ENCODE measurements at regions not wholly inside any gene's neighbourhood (a gene's known extent, or its start where the extent isn't known, plus 50 kb on each side); places are given as distances from the start of the nearest gene placed in this dataset.

- no peak for DNase-seq (ENCODE audit: low spot score)
These were observed 179.4 kb downstream of the ACTL7B start for GRCh38 chr9:108676355-108676754.

DNA sequence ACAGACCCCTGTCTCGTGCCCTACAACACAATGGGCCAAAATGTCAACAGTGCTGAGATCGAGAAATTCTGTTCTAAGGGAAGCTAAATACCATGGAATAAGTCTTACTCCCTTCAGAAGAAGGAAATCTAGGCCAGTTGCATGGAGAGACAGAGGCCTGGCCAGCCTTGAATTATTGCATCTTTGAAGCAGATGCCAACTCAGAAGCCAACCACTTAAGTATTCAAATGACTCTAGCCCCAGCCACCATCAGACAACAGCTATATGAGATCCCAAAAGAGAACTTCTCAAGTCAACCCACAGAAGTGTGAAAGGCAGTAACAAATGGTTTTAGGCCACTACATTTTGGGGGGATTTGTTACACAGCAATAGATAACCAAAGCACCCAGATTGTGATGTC, 180.1 kb downstream of the ACTL7B start:
- DNase-seq (ENCODE audit: low spot score) = no peak

DNA sequence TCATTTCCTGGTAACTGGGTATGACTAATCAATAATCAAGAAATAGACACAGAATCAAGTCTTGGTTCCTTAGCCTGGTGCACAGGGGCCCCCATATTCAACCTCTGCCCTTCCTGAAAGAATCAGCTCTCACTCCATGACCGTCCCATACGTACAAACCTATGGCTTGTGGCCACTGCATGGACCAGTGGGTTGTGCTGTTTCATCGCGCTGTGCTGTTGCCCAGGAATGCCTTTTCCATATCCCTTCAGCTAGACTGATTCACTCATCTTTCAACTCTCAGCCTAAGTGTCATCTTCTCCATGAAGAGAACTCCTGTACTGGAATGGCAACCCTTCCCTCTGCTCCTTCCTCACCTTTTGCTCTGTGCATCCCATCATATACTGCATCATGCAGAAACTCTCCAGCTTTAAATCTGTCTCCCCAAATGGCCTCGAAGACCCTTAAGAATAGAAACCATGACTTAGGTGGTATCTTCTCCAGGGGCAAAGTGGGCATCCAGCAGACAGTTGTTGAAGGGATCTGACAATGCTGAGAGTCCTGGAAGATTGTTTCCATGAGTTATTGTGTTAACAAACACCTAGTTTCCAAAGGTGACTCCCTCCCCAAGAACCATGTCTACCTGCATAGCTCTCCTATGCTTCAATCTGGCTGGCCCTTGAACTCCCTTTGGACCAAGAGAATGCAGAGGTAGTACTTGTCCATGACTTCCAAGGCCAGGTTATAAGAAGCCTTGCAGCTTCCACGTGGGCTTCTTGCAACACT, 180.8 kb downstream of the ACTL7B start:
- DNase-seq (ENCODE audit: low spot score) = no peak

DNA sequence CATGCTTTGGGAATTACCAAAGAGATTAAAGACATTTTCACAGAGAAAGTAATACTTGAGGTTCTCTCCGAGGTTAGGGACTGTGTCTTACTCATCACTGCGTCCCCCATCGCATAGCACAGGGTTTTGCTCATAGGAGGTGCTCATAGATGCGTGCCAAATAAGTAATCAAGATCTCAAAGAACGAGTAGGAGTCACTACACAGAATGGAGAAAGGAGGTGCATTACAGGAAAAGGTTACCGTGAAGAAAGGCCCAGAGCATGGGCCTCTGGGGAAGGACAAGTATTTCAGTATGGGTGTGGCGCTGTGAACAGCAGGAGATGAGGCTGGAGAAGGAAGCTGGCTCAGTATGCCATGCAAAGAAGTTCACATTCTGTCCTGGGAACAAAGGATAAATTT, 182.4 kb downstream of the ACTL7B start:
- DNase-seq (ENCODE audit: low spot score) = no peak

GRCh38 chr9:108672475-108673190, 183.2 kb downstream of the ACTL7B start:
- no peak for DNase-seq (ENCODE audit: low spot score)

- DNase-seq (ENCODE audit: low spot score) = no peak
These were observed 184.0 kb downstream of the ACTL7B start for GRCh38 chr9:108671794-108672193.

- DNase-seq (ENCODE audit: low spot score) = no peak
These were observed 184.6 kb downstream of the ACTL7B start for GRCh38 chr9:108671176-108671575.

DNA sequence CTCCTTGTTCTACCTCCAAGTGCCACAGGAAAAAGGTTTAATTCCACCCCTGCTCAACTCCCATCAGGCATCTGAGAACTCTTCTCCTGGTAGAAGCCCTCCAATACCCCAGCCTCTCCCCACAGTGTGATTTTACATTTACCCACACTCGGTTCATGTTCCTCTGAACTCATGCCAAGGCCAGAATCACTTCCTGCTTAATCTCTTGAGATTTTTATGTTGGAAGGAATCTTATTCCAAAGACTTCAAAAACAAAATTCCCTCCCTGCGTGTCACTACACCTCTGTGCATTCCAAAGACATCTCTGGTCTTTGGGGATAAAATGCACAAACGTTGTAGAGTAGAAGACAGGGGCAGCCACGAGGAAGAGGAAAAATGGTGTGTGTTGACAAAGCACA, 186.8 kb downstream of the ACTL7B start:
- peak; percentile 37 for DNase-seq (ENCODE audit: low spot score)

- DNase-seq (ENCODE audit: low spot score) = no peak
These were observed 187.4 kb downstream of the ACTL7B start for GRCh38 chr9:108668191-108668937.

DNA sequence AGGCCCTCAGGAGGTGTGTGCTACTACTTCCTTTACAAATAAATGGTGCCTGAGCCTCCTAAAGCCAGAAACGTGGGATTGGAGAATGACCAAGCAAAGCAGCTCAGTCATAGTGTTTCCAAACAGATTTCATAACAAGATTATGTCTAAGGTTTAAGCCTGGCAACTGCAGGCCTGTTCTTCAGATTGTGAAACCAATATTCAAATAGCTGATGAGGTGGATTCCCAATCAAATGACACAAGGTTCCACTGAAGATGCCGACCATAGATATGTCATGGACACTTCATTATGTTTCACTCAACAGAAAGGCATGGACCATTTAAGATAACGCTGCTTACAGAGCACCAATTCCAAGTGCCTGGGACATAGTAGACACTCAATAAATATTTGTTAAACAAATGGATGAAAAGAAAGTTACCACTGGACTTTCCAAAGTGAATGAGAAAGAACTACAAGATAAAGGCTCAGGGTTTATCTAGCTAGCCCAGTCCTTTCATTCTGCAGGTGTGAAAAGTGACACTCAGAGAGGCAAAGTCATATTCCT, 189.5 kb downstream of the ACTL7B start:
- DNase-seq (ENCODE audit: low spot score) = no peak

DNA sequence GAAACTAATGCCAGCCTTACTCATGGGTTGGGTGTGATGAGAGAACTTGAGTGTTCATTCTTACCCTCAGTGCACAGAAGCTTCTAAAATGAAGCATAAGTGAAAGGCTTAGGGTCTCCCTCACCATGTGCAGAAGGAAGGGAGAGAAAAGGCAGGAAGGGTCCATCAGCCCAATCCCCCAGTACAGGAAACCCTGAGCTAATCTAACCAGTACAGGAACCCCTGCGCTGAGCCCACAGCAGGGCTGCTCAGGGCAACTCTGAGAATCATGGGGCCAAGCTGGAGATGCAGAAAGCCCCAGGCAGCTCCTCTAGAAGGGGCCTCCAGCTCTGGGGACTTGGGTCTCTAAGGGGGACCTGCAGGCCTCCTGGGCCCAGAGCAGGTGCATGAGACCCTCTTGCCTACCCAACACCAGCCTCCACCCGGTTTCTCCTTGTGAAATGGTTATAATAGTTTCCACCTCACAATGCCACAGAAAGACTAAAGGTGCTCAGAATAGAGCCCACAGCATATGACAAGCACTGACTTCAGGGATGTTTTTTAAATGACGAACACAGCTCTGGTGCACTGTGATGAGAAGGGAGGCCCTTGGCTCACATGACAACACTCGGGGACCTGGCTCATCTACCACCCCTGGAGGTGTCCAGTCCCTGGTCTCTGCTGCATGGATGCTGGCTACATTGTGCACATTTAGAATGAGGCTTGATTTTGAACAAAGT, 190.1 kb downstream of the ACTL7B start:
- DNase-seq (ENCODE audit: low spot score) = no peak

DNA sequence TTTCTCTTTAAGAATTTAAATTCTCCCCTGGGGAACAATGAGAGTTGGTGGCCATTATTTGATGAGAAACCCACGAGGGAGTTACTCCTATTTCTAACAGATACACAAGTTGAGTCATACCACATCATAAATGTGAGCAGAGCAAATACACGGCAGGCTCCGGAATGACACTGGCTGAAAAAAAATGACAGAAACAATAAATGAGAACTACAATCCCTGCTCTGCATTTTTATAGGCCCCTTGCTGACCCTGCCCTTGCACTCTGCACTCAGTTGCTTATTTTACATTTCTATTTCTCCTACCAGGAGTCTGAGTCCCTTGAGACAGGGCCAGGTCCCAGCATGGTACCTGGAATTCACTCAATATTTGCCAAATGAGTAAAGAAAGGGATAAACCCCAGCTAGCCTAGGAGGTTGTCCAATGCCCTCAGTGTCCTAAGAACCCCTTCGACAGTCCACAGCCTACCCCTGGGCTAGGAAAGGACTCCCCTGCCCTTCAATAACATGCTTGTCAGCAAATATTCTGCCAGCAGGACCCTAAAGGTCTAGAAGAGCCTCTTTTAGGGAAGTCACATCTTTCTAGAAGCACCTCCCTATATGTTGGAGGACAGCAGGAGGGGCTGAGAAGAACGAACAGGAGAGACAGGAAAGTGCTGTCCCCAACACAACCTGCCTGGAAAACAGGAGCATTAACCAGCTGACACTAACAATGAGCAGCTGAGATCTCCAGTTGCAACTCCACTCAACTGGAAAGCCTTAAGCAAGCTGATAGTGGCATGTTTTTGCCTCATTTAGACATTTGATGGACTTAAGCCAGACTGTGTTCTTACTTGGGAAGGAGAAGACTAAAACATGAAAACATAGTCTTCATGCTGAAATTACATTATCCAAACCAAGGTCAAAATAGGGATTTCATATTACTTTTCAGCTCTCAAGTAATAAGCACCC, 191.2 kb downstream of the ACTL7B start:
- peak; percentile 86 for DNase-seq (ENCODE audit: low spot score)

GRCh38 chr9:108663422-108663821, 192.4 kb downstream of the ACTL7B start:
- no peak for DNase-seq (ENCODE audit: low spot score)

DNA sequence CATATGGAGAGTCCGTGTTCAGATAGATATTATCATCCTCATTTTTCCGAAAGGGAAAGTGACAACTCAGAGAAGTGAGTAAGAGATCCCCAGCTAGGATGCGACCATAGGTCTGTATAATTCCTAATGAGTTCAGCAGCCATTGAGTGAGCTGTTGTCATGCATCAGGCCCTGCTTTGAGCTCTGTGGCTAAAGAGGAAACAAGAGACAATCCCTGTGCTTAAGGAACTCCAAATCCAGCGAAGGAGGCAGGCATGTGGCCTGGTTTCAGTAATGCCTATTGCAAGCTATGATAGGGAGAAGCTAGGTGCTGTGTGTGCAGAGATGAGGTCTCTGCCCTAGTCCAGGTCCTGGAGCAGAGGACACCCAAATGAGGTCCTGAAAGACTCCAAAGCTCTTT, 192.8 kb downstream of the ACTL7B start:
- DNase-seq (ENCODE audit: low spot score) = no peak

GRCh38 chr9:108662091-108662875, 193.5 kb downstream of the ACTL7B start:
- no peak for DNase-seq (ENCODE audit: low spot score)

- no peak for DNase-seq (ENCODE audit: low spot score)
These were observed 199.2 kb downstream of the ACTL7B start for GRCh38 chr9:108656566-108656965.

DNA sequence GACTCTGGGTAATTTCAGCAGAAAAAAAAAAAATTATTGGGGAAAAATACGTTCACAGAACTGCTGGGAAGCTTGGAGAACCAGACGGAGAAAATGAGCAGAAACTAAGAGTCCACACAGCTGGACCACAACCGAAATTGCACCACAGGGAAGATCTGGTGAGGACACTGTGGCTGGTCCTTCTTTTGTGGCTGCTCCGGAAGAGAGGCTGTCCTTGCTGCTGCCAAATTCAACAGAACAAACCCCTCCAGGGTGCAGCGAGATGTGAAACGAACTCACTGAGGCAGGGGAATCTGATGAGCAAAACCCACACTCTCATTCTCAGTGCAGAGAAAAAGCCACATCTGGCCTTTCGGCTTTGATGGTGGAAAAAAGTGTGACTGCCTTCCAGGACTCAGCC, 200.0 kb downstream of the ACTL7B start:
- no peak for DNase-seq (ENCODE audit: low spot score)

DNA sequence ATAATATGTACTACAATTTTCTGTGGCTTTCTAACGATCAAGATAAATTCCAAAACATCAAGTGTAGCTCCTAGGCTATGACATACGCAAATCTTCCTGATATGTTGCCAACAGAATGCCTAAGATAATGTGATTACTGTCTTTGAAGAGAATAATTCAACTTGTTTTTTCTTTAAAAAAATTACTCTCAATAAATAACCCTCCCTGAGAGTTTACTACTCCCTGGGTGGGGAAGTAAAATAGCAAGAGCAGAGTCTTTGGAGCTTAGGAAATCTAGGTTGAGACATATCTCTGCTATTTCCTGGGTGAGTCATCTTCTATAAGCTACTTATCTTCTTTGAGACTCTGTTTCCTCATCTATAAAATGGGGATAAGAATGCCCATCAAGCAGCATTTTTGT, 201.2 kb downstream of the ACTL7B start:
- peak; percentile 67 for DNase-seq (ENCODE audit: low spot score)

DNA sequence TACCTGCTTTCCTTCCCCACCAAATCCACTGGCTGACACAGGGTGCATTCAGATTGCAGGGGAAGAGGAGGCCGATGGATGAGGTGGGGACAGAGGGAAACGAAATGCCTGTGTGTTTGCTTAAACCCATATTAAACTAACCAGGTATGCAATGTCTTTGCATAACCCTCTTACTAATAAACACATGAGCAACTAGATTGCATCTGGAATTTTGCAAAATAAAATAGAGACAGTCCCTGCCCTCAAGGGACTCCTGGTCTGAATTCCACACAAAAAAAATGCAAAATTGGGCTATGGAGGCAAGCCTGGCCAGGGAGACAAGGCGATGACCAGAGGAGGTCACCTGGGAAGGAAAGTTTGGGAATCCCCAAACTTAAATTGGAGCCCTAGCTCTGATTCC, 202.9 kb downstream of the ACTL7B start:
- DNase-seq (ENCODE audit: low spot score) = no peak

DNA sequence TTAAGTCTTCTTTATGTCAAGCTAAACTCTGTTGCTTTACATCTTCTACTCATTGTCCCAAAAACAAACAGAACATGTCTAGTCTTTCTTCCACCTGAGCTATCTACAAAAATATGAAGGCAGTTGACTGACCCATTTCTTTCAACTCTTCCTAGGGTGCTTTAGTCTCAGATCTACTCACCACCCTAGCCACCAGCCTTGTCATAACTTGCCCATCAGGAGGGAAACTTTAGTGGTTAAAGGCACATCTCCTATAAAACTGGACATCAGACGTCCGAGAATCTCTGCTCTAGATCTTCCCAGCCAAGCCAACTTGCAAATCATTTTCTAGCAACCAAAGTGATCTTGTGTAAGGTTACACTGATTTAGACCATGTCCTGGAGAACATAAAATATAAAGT, 205.0 kb downstream of the ACTL7B start:
- DNase-seq (ENCODE audit: low spot score) = no peak
